Fibroblast of villous mesenchyme (primary cell): ENCODE measurements at regions not wholly inside any gene's neighbourhood (a gene's known extent, or its start where the extent isn't known, plus 50 kb on each side); places are given as distances from the start of the nearest gene placed in this dataset.

Experiments used
- DNase-seq: peaks from one replicate; pipeline ENCODE4 v3.0.0-alpha.2; 2010; ENCODE audit warnings: low read depth
- H3K4me3 ChIP-seq: 2 replicates; pipeline ENCODE4 v1.5.1; 2011; ENCODE audit warnings: low read depth, mild to moderate bottlenecking, low read length
- CTCF ChIP-seq: IDR thresholded peaks from 2 replicates; pipeline ENCODE4 v1.5.1; 2012; ENCODE audit warnings: low read depth, mild to moderate bottlenecking, low read length; ENCODE audit not compliant: insufficient read depth

DNA sequence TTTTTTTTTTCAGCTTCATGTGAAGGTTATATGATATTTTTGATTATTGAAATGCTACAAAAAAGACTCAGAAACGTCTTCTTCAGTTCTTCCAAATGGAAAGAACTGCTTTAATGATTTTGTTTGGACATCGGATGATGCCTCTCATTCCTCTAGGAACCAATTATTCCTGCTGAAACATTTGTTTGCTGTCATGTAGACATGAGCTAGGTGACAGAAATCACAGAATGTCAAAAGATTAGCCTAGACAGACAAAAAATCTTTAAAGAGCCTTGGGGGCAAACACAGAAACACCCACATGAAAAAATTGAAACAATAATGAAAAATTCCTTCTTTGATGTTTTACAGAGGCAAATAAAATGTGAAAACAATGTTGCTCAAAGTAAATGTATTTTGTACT, 244.2 kb upstream of the EDIL3 start:
- DNase-seq = no peak

DNA sequence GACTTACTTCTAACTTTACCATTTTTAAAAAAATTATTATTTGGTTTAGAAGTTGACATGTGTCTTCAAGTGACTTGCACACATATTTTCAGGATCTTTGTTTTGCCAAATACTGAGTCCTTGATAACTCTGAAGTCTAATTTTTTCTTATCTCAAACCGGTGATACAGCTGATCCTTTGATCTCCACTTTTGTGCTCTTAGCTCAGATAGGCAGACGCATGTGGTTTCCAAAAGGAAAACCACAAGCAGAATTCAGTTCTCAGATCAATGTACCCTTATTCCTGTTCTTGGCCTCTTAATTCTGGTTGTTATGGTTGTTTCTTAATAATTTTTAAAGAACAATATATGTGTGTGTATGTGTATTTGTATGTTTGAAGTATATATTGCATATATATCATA, 238.3 kb upstream of the EDIL3 start:
- DNase-seq = no peak
- no peak for TF ChIP-seq CTCF
- H3K4me3 ChIP-seq = no peak overlapping the region

More for the DNA sequence above, 244.2 kb upstream of the EDIL3 start:
- no peak overlapping the region for H3K4me3 ChIP-seq
- no peak for TF ChIP-seq CTCF

DNA sequence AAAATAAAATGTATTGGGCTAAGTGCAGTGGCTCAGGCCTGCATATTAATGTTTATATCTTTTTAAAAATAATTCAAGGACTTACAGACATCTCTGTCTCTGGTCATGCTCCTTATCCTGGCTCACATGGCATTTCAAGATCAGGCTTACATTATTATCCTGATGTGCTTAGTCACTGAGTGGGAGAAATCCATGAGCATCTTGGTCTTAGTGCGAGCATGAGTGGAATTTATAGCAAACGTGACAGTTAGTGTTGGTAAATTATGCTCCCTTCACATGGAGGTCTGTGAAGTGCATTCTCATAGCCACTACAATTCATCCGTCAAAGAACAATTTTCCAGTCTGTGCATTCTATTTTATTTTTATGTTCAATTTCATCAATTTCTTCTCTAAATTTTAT, 237.8 kb upstream of the EDIL3 start:
- H3K4me3 ChIP-seq = no peak overlapping the region
- DNase-seq = no peak
- TF ChIP-seq CTCF = no peak

GRCh38 chr5:84618262-84618661, 233.6 kb upstream of the EDIL3 start:
- no peak for DNase-seq
- H3K4me3 ChIP-seq = no peak overlapping the region
- no peak for TF ChIP-seq CTCF

- no peak overlapping the region for H3K4me3 ChIP-seq
- no peak for DNase-seq
- no peak for TF ChIP-seq CTCF
Observed at GRCh38 chr5:84614906-84615305, 230.2 kb upstream of the EDIL3 start.

DNA sequence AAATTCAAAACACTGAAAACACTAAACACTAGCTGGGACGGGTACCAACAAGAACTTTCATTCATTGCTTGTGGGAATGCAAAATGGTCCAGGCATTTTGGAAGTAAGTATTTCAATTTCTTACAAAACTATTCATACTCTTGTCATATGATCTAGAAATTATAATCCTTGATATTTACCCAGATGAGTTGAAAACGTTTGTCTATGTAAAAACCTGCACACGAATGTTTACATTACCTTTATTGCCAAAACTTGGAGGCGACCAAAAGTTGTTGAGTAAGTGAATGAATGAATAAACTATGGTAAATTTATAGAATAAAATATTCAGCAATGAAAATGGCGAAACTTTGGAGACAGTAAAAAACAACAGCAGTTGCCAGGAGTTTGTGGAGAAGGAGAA, 222.1 kb upstream of the EDIL3 start:
- H3K4me3 ChIP-seq = no peak overlapping the region
- no peak for DNase-seq
- no peak for TF ChIP-seq CTCF

DNA sequence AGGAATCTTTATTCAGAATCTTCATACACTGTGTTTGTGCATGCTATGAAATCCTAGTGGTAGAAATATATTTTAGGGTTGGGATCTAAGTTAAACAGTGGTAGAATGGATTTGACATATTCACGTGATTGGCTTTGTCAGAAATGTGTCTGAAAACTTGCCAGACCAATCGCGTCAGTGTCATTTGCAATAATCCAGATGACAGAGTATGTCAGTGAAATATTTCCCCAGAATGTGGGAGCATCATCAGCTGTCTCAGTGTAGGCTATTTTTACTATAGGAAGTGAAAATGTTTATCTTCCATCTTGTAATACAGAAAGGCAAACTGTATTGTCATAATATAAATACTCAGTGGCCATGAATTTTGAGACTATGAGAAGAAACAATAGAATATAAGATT, 220.6 kb upstream of the EDIL3 start:
- no peak for TF ChIP-seq CTCF
- no peak overlapping the region for H3K4me3 ChIP-seq
- DNase-seq = no peak
